K562 (cell line): ENCODE measurements at regions not wholly inside any gene's neighbourhood (a gene's known extent, or its start where the extent isn't known, plus 50 kb on each side); places are given as distances from the start of the nearest gene placed in this dataset.

Source experiments
- ATAC-seq: fragments of 200-7000 bp; cut with Tn5 transposase; 3 replicates; pipeline ENCODE4 v1.9.1; 2020; ENCODE audit warnings: moderate library complexity
- BruUV-seq: library from RNA; stranded (reverse); fragments of 400-500 nt; replicated peaks from 2 replicates; lab custom pipeline; 2021; lab: Mats Ljungman, UMichigan
- CTCF ChIA-PET: fragments of 300-600 bp; formaldehyde crosslinking; extraction: SDS; loops from one replicate; lab custom pipeline; 2021; ENCODE audit warnings: low intra/inter-chr PET ratio; lab: Yijun Ruan, JAX
- POLR2A ChIA-PET: fragments of 300-600, 350-650 bp; sonication (Branson Sonifier 250); formaldehyde crosslinking; extraction: SDS; loops from one replicate; lab custom pipeline; 2021; ENCODE audit warnings: antibody characterized with exemption, inconsistent platforms; lab: Yijun Ruan, JAX
- DNase-seq, 4 experiments: peaks; one replicate each; pipeline versions ENCODE4 v3.0.0 to v3.0.0-alpha.2; 2011 to 2018; ENCODE audit warnings: low spot score in 3 of 4, mixed read lengths in 3 of 4; ENCODE audit errors: extremely low read depth in 1 of 4
- FAIRE-seq: peaks from 2 replicates; lab custom pipeline; 2011; peaks lifted over from hg19 to GRCh38; lab: Jason Lieb, UNC
- H2AFZ ChIP-seq: 2 replicates; pipeline ENCODE4 v1.6.0; 2011; ENCODE audit warnings: low read depth, low read length, control low read depth, inconsistent platforms
- H3K27ac ChIP-seq: fragments of 200-600 bp; 3 replicates; pipeline ENCODE4 v1.8.0; 2011; ENCODE audit warnings: low read depth, mild to moderate bottlenecking, control low read depth, inconsistent platforms, low read length, moderate library complexity, mixed read lengths; ENCODE audit errors: extremely low read depth
- H3K27me3 ChIP-seq, 2 experiments: fragments of 300-600 bp in 1 of 2; 2 replicates in 1 of 2; 3 replicates in 1 of 2; pipeline versions ENCODE4 v1.6.0 to v1.8.0; 2011; ENCODE audit warnings: inconsistent platforms in 2 of 2, low read length in 2 of 2, mild to moderate bottlenecking in 1 of 2, mixed read lengths in 1 of 2, moderate library complexity in 1 of 2; ENCODE audit not compliant: control insufficient read depth in 2 of 2, insufficient read depth in 2 of 2
- H3K36me3 ChIP-seq: fragments of 300-600 bp; 3 replicates; pipeline ENCODE4 v1.8.0; 2011; ENCODE audit warnings: mild to moderate bottlenecking, low read length, inconsistent platforms; ENCODE audit not compliant: control insufficient read depth, insufficient read depth
- H3K4me1 ChIP-seq, 2 experiments: fragments of 200-600 bp in 1 of 2; replicated peaks in 1 of 2; 2 replicates in 1 of 2; 3 replicates in 1 of 2; pipeline versions ENCODE4 v1.5.1 to v1.8.0; 2011; ENCODE audit warnings: inconsistent platforms in 2 of 2, low read length in 2 of 2, mild to moderate bottlenecking in 1 of 2, mixed read lengths in 1 of 2, moderate library complexity in 1 of 2; ENCODE audit not compliant: control insufficient read depth in 2 of 2, insufficient read depth in 2 of 2
- H3K4me2 ChIP-seq: 2 replicates; pipeline ENCODE4 v1.6.1; 2011; ENCODE audit warnings: low read length, control low read depth, inconsistent platforms, mixed read lengths; ENCODE audit not compliant: insufficient read depth
- H3K4me3 ChIP-seq: fragments of 200-600 bp; sonication (generic), shearing (Covaris generic); 2 replicates; pipeline ENCODE4 v1.5.1; 2016; ENCODE audit warnings: control low read depth, inconsistent platforms
- H3K79me2 ChIP-seq: fragments of 200-600 bp; 3 replicates; pipeline ENCODE4 v1.8.0; 2011; ENCODE audit warnings: low read length, inconsistent platforms; ENCODE audit not compliant: control insufficient read depth, insufficient read depth
- H3K9ac ChIP-seq, 2 experiments: 2 replicates each; pipeline versions ENCODE4 v1.6.0 to v1.6.1; 2011; ENCODE audit warnings: low read depth in 2 of 2, low read length in 2 of 2, control low read depth in 1 of 2, inconsistent platforms in 1 of 2, mild to moderate bottlenecking in 1 of 2, mixed read lengths in 1 of 2; ENCODE audit not compliant: insufficient read depth in 1 of 2
- H3K9me1 ChIP-seq: one replicate; pipeline ENCODE4 v1.6.0; 2011; ENCODE audit warnings: inconsistent platforms, mild to moderate bottlenecking, low read length, moderate library complexity; ENCODE audit not compliant: control insufficient read depth, insufficient read depth
- H3K9me3 ChIP-seq: replicated peaks from 2 replicates; pipeline ENCODE4 v1.5.1; 2011; ENCODE audit warnings: low read depth, low read length, inconsistent platforms; ENCODE audit not compliant: control insufficient read depth, insufficient read depth
- H4K20me1 ChIP-seq: replicated peaks from 2 replicates; pipeline ENCODE4 v1.6.1; 2011; ENCODE audit warnings: low read length, inconsistent platforms, mixed read lengths; ENCODE audit not compliant: control insufficient read depth, insufficient read depth
- ARID3B ChIP-seq: fragments of 250-450 bp; sonication (Bioruptor Pico); IDR thresholded peaks from 2 replicates; pipeline ENCODE4 v1.4.0; 2020; ENCODE audit warnings: borderline replicate concordance
- ATF1 ChIP-seq, 2 experiments: fragments of 450-650 bp in 1 of 2; IDR thresholded peaks; 2 replicates each; pipeline ENCODE4 v1.6.1; 2016; ENCODE audit warnings: missing compliant biosample characterization in 1 of 2, missing genetic modification characterization in 1 of 2
- CREB3L1 ChIP-seq: fragments of 450-650 bp; IDR thresholded peaks from 2 replicates; pipeline ENCODE4 v1.6.1; 2014; ENCODE audit warnings: low read depth, mild to moderate bottlenecking, moderate library complexity, borderline replicate concordance
- DPF2 ChIP-seq: fragments of 450-650 bp; IDR thresholded peaks from 2 replicates; pipeline ENCODE4 v1.6.1; 2016
- EP300 ChIP-seq: IDR thresholded peaks from 2 replicates; pipeline ENCODE4 v1.6.1; 2012; ENCODE audit warnings: low read length, improper control_type of control experiment
- FOSL1 ChIP-seq: fragments of 200-800 bp; sonication (Bioruptor generic); conservative IDR thresholded peaks from 2 replicates; pipeline ENCODE4 v1.6.1; 2016; ENCODE audit warnings: missing genetic modification characterization, missing compliant biosample characterization
- HNRNPL ChIP-seq: fragments of 200-400 bp; formaldehyde crosslinking; IDR thresholded peaks from 2 replicates; pipeline ENCODE4 v1.6.1; 2017; ENCODE audit warnings: low read depth, mild to moderate bottlenecking, low read length
- JUN ChIP-seq, 2 experiments: sonication (generic) in 1 of 2; formaldehyde crosslinking in 1 of 2; IDR thresholded peaks; 2 replicates each; pipeline versions ENCODE4 v1.6.1 to v1.8.0; 2012 to 2022; ENCODE audit warnings: borderline replicate concordance in 2 of 2, mild to moderate bottlenecking in 2 of 2, improper control_type of control experiment in 1 of 2, low read depth in 1 of 2, low read length in 1 of 2, missing genetic modification reagents in 1 of 2
- JUND ChIP-seq, 2 experiments: IDR thresholded peaks; 2 replicates in 1 of 2; 3 replicates in 1 of 2; pipeline ENCODE4 v1.6.1; 2011; ENCODE audit warnings: borderline replicate concordance in 2 of 2, low read depth in 2 of 2, low read length in 2 of 2, improper control_type of control experiment in 1 of 2, missing biosample characterization in 1 of 2, missing genetic modification characterization in 1 of 2, missing genetic modification reagents in 1 of 2
- MEF2A ChIP-seq: IDR thresholded peaks from 2 replicates; pipeline ENCODE4 v1.6.1; 2011; ENCODE audit warnings: low read depth, mild to moderate bottlenecking, low read length, moderate library complexity; ENCODE audit not compliant: control insufficient read depth
- MTA1 ChIP-seq: fragments of 450-650 bp; IDR thresholded peaks from 2 replicates; pipeline ENCODE4 v1.6.1; 2017; ENCODE audit warnings: borderline replicate concordance
- MTA3 ChIP-seq: fragments of 450-650 bp; formaldehyde crosslinking; IDR thresholded peaks from 2 replicates; pipeline ENCODE4 v1.6.1; 2017; ENCODE audit warnings: mild to moderate bottlenecking, borderline replicate concordance
- NCOA4 ChIP-seq: fragments of 450-650 bp; IDR thresholded peaks from 2 replicates; pipeline ENCODE4 v1.6.1; 2018; ENCODE audit warnings: mild to moderate bottlenecking; ENCODE audit not compliant: partially characterized antibody
- NR2F6 ChIP-seq: fragments of 450-650 bp; formaldehyde crosslinking; IDR thresholded peaks from 2 replicates; pipeline ENCODE4 v1.4.0; 2020; ENCODE audit warnings: mild to moderate bottlenecking
- RHOXF2B ChIP-seq: fragments of 250-450 bp; sonication (Bioruptor Pico); conservative IDR thresholded peaks from 2 replicates; pipeline ENCODE4 v1.5.1; 2021
- SMAD1 ChIP-seq: fragments of 150-350 bp; IDR thresholded peaks from 2 replicates; pipeline ENCODE4 v1.6.1; 2014; ENCODE audit warnings: low read length, low read depth; ENCODE audit not compliant: partially characterized antibody
- ZNF124 ChIP-seq: sonication (generic); formaldehyde crosslinking; IDR thresholded peaks from 2 replicates; pipeline ENCODE4 v1.8.1; 2022; ENCODE audit warnings: missing genetic modification reagents
- ZNF23 ChIP-seq: fragments of 250-450 bp; sonication (Bioruptor Pico); IDR thresholded peaks from 2 replicates; pipeline ENCODE4 v1.4.0; 2020; ENCODE audit warnings: mild to moderate bottlenecking
- ZNF3 ChIP-seq: fragments of 250-450 bp; sonication (Bioruptor Pico); IDR thresholded peaks from 2 replicates; pipeline ENCODE4 v1.5.0; 2021; ENCODE audit warnings: mild to moderate bottlenecking, moderate library complexity
- ZNF507 ChIP-seq: conservative IDR thresholded peaks from 2 replicates; pipeline ENCODE4 v1.6.1; 2017; ENCODE audit warnings: missing genetic modification characterization, missing compliant biosample characterization
- ZNF707 ChIP-seq: fragments of 250-450 bp; sonication (Bioruptor Pico); conservative IDR thresholded peaks from 2 replicates; pipeline ENCODE4 v1.8.0; 2022; ENCODE audit warnings: inconsistent platforms, mild to moderate bottlenecking, moderate library complexity
- WGBS: fragments of 100-300 bp; shearing (Covaris generic); methylation state at CpG from one replicate; pipeline ENCODE4 v1.1.6; 2016; ENCODE audit warnings: low coverage, mixed read lengths; ENCODE audit not compliant: insufficient coverage; ENCODE audit errors: missing lambda C conversion rate; 5-methylcytosine and 5-hydroxymethylcytosine counted together
- in situ Hi-C: fragments of 300-500 bp; cut with MboI; formaldehyde crosslinking; loops from 4 replicates; pipeline ENCODE4 v1.15.0; 2018; ENCODE audit warnings: inconsistent platforms, mixed read lengths
- intact Hi-C: fragments of 100-400 bp; cut with micrococcal nuclease; formaldehyde crosslinking; loops from 2 replicates; pipeline ENCODE4 v1.14.2; 2022

- intact Hi-C loops (no loop called here), in situ Hi-C loops (no loop called here)
- no peak overlapping the region for H3K4me3 ChIP-seq
- no peaks in the 10 kb centered on the region for H4K20me1 ChIP-seq
- no peaks in the 10 kb centered on the region; a peak in 1 of 5 replicates for H3K4me1 ChIP-seq
- 0% methylated on average over 4 of the region's 4 CpGs for WGBS
- no peak overlapping the region for H3K27ac ChIP-seq
- no peaks in the 10 kb centered on the region for H3K79me2 ChIP-seq
- POLR2A ChIA-PET: no interaction called here
- H3K4me2 ChIP-seq: no peak overlapping the region
- no peaks in the 10 kb centered on the region for H3K36me3 ChIP-seq
- H3K9me1 ChIP-seq: no peaks in the 10 kb centered on the region
- H3K9me3 ChIP-seq: no peaks in the 10 kb centered on the region
- H2AFZ ChIP-seq: no peak overlapping the region
- CTCF ChIA-PET: no interaction called here
- BruUV-seq: no TSS peak
- H3K9ac ChIP-seq: no peak overlapping the region
- no peaks in the 10 kb centered on the region for H3K27me3 ChIP-seq
- no peak for FAIRE-seq
- no peak for ATAC-seq
- DNase-seq: no peak
- no peak for TF ChIP-seq DPF2
- no peak for TF ChIP-seq ZNF124 (CRISPR knock-in tag)
- TF ChIP-seq ATF1 (CRISPR knock-in tag; IDR thresholded peaks at IDR 0.05): no peak
- no peak for TF ChIP-seq ATF1 (tag; IDR thresholded peaks at IDR 0.05)
- TF ChIP-seq RHOXF2B (CRISPR knock-in tag): no peak
- no peak for TF ChIP-seq ZNF23
- TF ChIP-seq ARID3B: no peak
- no peak for TF ChIP-seq ZNF707
- TF ChIP-seq EP300: no peak
- peak; percentile 57; the same call in 1 of the 2 replicates for TF ChIP-seq JUND (IDR thresholded peaks at IDR 0.05; ENCODE audit: borderline replicate concordance, low read depth, low read length)
- TF ChIP-seq JUND (tag; IDR thresholded peaks at IDR 0.05; ENCODE audit: borderline replicate concordance, low read depth, low read length): peak; percentile 68; the same call in 1 of the 3 replicates
- TF ChIP-seq ZNF3 (CRISPR knock-in tag): no peak
- TF ChIP-seq CREB3L1: no peak
- no peak for TF ChIP-seq MTA3
- no peak for TF ChIP-seq HNRNPL
- peak; percentile 45; the same call in 1 of the 2 replicates for TF ChIP-seq FOSL1
- no peak for TF ChIP-seq NCOA4
- no peak for TF ChIP-seq MEF2A
- TF ChIP-seq NR2F6 (CRISPR knock-in tag): no peak
- TF ChIP-seq SMAD1: no peak
- no peak for TF ChIP-seq ZNF507
- 0 out of 2 replicates have a peak, but pooled peaks have one; percentile 28 for TF ChIP-seq JUN (IDR thresholded peaks at IDR 0.05; ENCODE audit: borderline replicate concordance, low read depth, low read length)
- TF ChIP-seq JUN (CRISPR knock-in tag; IDR thresholded peaks at IDR 0.05; ENCODE audit: borderline replicate concordance): no peak
- no peak for TF ChIP-seq MTA1
These were observed 159.3 kb downstream of the TTC8 start for GRCh38 chr14:88983755-88984154.
